Activated B cell treated with CpG ODN at 0.5 μM for 24 hours (primary cell): ENCODE measurements at regions not wholly inside any gene's neighbourhood (a gene's known extent, or its start where the extent isn't known, plus 50 kb on each side); places are given as distances from the start of the nearest gene placed in this dataset.
"Not testable (repeated sequence)": the region's sequence is repeated elsewhere in the genome, so short reads cannot be mapped to it uniquely, and the experiment has no call there.

Source experiments
- ATAC-seq: fragments of 200-7000 bp; cut with Tn5 transposase; one replicate; pipeline ENCODE4 v1.10.0; 2021; ENCODE audit warnings: low read depth, mild to moderate bottlenecking, moderate library complexity
- CTCF ChIA-PET: fragments of 350-600 bp; sonication (Branson Sonifier 250); formaldehyde crosslinking; loops from one replicate; lab custom pipeline; 2021; ENCODE audit warnings: antibody characterized with exemption; lab: Charles Lee
- POLR2A ChIA-PET: fragments of 350-600 bp; sonication (Branson Sonifier 250); formaldehyde crosslinking; loops from one replicate; lab custom pipeline; 2021; ENCODE audit warnings: antibody characterized with exemption; lab: Charles Lee
- DNase-seq: peaks from one replicate; pipeline ENCODE4 v3.0.0; 2022
- H3K27ac Mint-ChIP-seq: one replicate; pipeline ENCODE4 v1.8.0; 2020; ENCODE audit warnings: mixed read lengths
- H3K27me3 Mint-ChIP-seq: one replicate; pipeline ENCODE4 v1.8.0; 2021; ENCODE audit warnings: mixed read lengths
- H3K36me3 Mint-ChIP-seq: one replicate; pipeline ENCODE4 v1.8.0; 2021; ENCODE audit warnings: low read depth, mixed read lengths
- H3K4me1 Mint-ChIP-seq: one replicate; pipeline ENCODE4 v1.8.0; 2021; ENCODE audit warnings: mixed read lengths
- H3K4me3 Mint-ChIP-seq: one replicate; pipeline ENCODE4 v1.8.0; 2020; ENCODE audit warnings: mild to moderate bottlenecking, mixed read lengths
- H3K9me3 Mint-ChIP-seq: one replicate; pipeline ENCODE4 v1.8.0; 2020; ENCODE audit warnings: mixed read lengths
- intact Hi-C: fragments of 100-400 bp; cut with micrococcal nuclease; formaldehyde crosslinking; loops from one replicate; pipeline ENCODE4 v1.15.1; 2024
- TF ChIP-seq, protein P1 (sequence below): fragments of 200-600 bp; IDR thresholded peaks from one replicate; pipeline ENCODE4 v1.8.0; 2022; ENCODE audit warnings: antibody characterized with exemption, mild to moderate bottlenecking

DNA sequence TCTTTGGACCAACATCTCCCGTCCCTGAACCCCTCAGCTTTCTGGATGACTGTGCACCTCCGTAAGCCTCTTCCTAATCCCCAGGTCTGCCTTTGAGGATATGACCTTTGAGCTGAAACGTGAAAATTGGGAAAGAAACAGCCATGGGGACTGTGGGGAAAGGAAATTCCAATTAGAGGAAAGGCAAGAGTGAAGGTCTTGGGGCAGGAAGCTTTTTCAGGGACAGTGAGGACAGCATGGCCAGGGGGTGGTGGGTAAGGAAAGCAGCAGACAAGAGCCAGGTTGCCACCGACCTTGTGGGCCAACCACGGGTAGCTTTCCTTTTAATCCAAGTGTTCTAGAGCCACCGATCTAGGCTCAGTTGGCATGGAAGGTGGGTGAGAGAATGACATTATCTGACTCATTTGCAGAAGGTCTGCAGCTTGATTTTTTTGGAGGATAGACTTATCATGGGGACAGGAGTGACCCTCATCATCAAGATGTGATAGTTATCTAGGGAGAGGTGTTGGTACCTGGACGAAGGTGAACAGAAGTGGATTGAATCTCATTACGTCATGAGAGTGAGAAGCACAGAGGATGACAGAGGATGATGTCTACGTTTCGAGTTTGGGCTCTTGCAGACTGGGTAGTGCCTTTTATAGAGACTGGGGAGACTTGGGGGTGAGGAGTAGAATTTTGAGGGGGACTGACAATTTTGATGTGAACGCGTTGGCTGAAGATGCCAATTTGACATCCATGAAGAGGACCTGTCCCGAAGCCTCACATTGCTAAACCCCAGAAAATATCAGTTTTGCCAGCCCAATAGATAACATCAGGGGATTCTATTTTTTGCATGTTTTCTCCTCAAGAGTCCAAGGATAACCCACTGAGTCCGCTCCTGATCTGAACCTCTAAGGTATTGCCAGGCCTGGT, 136.7 kb upstream of the PEG3 start:
- Mint-ChIP-seq H3K27ac (no peak overlapping the region), H3K9me3 (peaks cover 15% of the 10 kb centered on the region), H3K4me3 (no peak overlapping the region), H3K4me1 (no peaks in the 10 kb centered on the region), H3K36me3 (no peaks in the 10 kb centered on the region), H3K27me3 (no peaks in the 10 kb centered on the region)
- CTCF ChIA-PET, result interaction anchor here (0.6 kb wide), 1 partner anchor 703 kb away, joined by 5 read pairs; no protein-coding TSS in a partner anchor
- TF ChIP-seq, protein P1, sequence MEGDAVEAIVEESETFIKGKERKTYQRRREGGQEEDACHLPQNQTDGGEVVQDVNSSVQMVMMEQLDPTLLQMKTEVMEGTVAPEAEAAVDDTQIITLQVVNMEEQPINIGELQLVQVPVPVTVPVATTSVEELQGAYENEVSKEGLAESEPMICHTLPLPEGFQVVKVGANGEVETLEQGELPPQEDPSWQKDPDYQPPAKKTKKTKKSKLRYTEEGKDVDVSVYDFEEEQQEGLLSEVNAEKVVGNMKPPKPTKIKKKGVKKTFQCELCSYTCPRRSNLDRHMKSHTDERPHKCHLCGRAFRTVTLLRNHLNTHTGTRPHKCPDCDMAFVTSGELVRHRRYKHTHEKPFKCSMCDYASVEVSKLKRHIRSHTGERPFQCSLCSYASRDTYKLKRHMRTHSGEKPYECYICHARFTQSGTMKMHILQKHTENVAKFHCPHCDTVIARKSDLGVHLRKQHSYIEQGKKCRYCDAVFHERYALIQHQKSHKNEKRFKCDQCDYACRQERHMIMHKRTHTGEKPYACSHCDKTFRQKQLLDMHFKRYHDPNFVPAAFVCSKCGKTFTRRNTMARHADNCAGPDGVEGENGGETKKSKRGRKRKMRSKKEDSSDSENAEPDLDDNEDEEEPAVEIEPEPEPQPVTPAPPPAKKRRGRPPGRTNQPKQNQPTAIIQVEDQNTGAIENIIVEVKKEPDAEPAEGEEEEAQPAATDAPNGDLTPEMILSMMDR, result no peak
- intact Hi-C loops, result no loop called here
- ATAC-seq (no peak), DNase-seq (no peak)
- POLR2A ChIA-PET, result no interaction called here

GRCh38 chr19:56978023-56978565, 137.6 kb upstream of the PEG3 start:
- H3K36me3 Mint-ChIP-seq, result no peaks in the 10 kb centered on the region
- TF ChIP-seq, protein P1, result no peak
- H3K27me3 Mint-ChIP-seq, result no peaks in the 10 kb centered on the region
- no peak for DNase-seq
- H3K4me3 Mint-ChIP-seq, result no peak overlapping the region
- ChIA-PET CTCF (no interaction called here), POLR2A (no interaction called here)
- peaks cover 15% of the 10 kb centered on the region for H3K9me3 Mint-ChIP-seq
- no peaks in the 10 kb centered on the region for H3K4me1 Mint-ChIP-seq
- no peak overlapping the region for H3K27ac Mint-ChIP-seq
- intact Hi-C loops, result no loop called here
- ATAC-seq, result no peak

GRCh38 chr19:56980326-56980725, 139.5 kb upstream of the USP29 start:
- H3K4me3 Mint-ChIP-seq, ATAC-seq, H3K4me1 Mint-ChIP-seq, DNase-seq, POLR2A ChIA-PET, H3K27me3 Mint-ChIP-seq, H3K36me3 Mint-ChIP-seq, intact Hi-C loops, CTCF ChIA-PET, H3K27ac Mint-ChIP-seq: not testable (repeated sequence)
- H3K9me3 Mint-ChIP-seq, result peaks cover 22% of the 10 kb centered on the region

DNA sequence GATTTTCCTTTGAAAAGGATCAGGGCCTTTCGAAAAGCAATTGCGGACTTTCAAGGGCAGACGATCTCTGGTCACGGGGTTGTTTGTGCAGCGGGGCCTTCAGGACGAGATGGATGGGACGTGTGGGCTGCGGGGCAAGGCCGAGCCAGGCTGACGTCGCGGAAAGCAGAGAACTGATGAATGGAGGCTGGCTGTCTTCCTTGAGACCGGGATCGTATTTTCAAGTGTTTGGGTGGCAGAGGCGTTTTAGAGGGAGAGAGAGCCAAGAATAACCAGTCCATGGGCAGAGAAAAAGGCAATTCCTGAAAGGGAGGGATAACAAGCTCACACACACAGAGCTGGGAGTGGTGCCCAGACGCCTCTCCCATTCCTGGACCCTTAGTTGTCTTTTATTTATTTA, 138.9 kb upstream of the USP29 start:
- no peaks in the 10 kb centered on the region for H3K36me3 Mint-ChIP-seq

GRCh38 chr19:56981440-56981839, 138.3 kb upstream of the USP29 start:
- CTCF ChIA-PET, H3K4me1 Mint-ChIP-seq, H3K27ac Mint-ChIP-seq, intact Hi-C loops, H3K27me3 Mint-ChIP-seq, DNase-seq, H3K4me3 Mint-ChIP-seq, POLR2A ChIA-PET, ATAC-seq, H3K36me3 Mint-ChIP-seq: not testable (repeated sequence)
- H3K9me3 Mint-ChIP-seq, result peaks cover 26% of the 10 kb centered on the region

More for the DNA sequence above, 138.9 kb upstream of the USP29 start:
- H3K9me3 Mint-ChIP-seq, result peaks cover 22% of the 10 kb centered on the region
- TF ChIP-seq, protein P1, result no peak
- ChIA-PET POLR2A (no interaction called here), CTCF (no interaction called here)
- H3K27ac Mint-ChIP-seq, result no peak overlapping the region
- no peaks in the 10 kb centered on the region for H3K27me3 Mint-ChIP-seq
- no peaks in the 10 kb centered on the region for H3K4me1 Mint-ChIP-seq
- DNase-seq, result no peak
- intact Hi-C loops, result no loop called here
- no peak overlapping the region for H3K4me3 Mint-ChIP-seq
- no peak for ATAC-seq

- no peak overlapping the region for H3K27ac Mint-ChIP-seq
- H3K9me3 Mint-ChIP-seq, result peaks cover 25% of the 10 kb centered on the region
- CTCF ChIA-PET, result no interaction called here
- H3K27me3 Mint-ChIP-seq, result no peaks in the 10 kb centered on the region
- intact Hi-C loops, result no loop called here
- no peak for DNase-seq
- POLR2A ChIA-PET, result no interaction called here
- no peaks in the 10 kb centered on the region for H3K36me3 Mint-ChIP-seq
- H3K4me1 Mint-ChIP-seq, result no peaks in the 10 kb centered on the region
- no peak for ATAC-seq
- TF ChIP-seq, protein P1, result no peak
- no peak overlapping the region for H3K4me3 Mint-ChIP-seq
These were observed 136.6 kb upstream of the USP29 start for GRCh38 chr19:56983171-56983570.
